UCSD-AML1 (cell line): ENCODE measurements at regions not wholly inside any gene's neighbourhood (a gene's known extent, or its start where the extent isn't known, plus 50 kb on each side); places are given as distances from the start of the nearest gene placed in this dataset.
"Not testable (repeated sequence)": the region's sequence is repeated elsewhere in the genome, so short reads cannot be mapped to it uniquely, and the experiment has no call there.

ENCODE experiments used
- DNase-seq: peaks from one replicate; lab custom pipeline; 2025; ENCODE audit not compliant: unreplicated experiment; lab: John Stamatoyannopoulos, UW

DNA sequence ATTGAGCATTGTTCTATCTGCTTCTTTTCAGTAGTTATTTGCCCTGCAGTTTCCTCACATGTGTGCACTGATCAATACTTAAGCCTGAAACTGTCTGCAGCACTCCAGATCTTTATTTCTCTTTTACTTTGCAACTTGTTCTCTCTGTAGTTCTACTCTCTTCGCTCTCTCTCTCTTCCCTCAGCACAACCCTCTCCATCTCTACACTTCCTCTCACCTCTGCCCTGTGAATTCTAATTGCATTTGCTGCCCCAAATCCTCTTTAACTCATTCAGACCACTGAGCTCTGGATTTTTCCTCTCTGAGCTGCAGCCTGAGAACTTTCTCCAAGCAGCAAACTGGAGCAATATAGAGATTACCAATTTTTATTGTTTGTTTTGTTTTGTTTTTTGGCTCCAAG lies 1035.5 kb downstream of the FSCB start:
- DNase-seq, result no peak

DNA sequence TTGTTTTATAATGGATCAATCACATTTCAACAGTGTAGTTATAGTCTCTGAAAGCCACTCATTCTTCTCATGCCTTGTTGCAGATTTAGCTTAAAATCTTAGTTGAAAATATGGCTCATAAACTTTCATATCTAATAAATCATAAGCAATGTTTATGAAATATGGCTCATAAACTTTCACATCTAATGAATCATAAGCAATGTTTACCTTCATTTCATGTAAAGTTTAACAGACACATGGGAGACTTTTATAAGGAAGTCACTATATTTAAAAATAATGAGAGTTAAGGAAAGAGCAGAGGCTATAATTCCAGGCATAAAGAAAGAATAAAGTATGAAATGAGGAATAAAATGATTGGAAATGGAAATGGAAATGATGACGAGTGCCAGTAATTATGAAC lies 1042.1 kb downstream of the FSCB start:
- DNase-seq, result no peak

DNA sequence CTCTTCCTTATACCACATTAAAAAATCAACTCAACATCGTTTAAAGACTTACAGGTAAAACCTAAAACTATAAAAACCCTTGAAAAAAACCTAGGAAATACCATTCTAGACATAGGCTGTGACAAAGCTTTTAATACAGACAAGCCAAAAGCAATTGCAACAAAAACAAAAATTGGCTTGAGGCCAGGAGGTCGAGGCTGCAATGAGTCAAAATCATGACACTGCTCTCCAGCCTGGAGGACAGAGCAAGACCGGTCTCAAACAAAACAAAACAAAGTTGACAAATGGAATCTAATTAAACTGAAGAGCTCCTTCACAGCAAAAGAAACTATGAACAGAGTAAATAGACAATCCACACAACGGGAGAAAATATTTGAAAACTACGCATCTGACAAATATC lies 1057.8 kb downstream of the FSCB start:
- no peak for DNase-seq

DNA sequence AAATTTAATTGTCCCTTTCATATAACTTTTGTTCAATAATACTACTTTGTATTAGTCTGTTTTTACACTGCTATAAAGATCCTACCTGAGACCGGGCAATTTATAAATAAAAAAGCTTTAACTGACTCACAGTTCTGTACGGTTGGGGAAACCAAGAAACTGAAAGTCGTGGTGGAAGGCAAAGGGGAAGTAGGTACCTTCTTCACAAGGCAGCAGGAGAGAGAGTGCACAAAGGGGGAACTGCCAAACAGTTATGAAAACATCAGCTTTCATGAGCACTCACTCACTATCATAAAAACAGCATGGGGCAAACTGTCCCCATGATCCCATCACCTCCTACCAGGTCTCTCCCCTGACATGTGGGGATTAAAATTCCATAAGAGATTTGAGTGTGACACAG lies 1069.0 kb downstream of the FSCB start:
- DNase-seq, result no peak

DNA sequence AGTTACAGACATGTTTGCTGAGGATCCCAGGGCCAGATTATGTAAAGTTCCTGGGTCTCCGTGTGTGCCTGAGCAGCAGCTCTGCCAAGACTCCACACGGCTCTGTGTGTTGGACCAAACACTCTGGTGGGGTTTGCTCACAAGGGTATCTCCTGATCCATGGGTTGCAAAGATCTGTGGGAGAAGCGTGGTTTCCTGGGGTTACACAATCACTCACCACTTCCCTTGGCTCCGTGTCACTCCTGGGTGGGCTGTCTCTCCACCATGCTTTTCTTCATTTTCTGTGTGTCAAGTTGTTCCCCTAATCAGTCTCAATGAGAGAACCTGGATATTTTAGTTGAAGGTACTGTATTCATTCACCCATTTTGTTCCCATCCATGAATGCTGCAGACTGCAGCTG lies 1088.8 kb downstream of the FSCB start:
- DNase-seq, result no peak

DNA sequence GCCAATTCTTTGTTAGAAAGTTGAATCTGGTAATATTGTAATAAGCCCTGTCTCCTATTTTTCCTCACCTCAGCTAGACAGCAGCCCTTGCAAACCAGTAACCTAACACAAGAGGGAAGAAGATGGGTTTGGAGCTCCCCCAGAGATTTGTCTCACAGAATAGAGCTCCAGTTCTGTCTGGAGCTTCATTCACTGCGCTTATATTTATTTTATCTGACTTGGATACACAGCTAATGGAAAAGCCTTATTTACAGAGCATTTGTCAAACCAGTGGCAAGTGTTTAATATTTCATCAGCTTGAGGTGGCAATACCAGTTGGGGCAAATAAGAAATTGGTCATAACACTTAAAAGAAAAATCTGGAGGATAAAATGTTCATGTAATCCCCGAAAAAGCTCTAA lies 1094.0 kb downstream of the FSCB start:
- DNase-seq, result no peak

DNA sequence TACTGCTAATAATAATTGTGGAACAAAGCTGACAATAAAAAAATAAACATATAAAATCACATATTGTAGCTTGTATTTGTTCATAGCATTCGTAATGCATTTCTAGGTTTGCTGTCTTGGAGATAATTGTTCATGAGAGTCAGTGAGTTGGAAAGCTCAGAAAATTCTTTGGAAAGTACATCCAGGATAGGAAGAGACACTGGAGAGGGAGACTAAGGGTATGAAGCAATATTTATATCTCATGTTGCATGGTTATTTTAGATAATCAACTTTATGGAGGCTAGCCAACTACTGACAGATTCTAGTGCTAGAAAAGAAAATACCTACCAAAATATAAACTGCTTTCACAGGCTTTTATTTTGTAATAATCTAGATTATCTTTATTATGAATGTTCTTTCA lies 1095.2 kb downstream of the FSCB start:
- DNase-seq, result no peak

DNA sequence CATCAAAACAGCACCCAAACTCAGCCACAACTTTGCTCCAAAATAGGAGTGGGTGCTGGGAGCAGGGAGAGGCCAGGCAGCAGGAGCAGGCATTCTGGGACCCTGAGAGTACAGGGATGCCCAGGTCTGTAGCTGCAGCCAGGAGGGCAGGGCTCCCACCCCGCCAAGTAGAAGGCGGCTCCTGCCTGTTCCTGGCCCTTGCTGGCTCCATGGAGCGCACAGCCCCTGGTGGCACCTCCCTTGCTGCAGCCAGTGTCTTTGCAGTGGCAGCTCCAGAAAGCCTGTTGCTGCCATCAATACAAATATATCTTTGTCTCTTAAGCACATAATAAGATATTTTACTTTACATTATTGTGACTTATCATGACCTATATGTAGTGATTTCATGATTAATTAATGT lies 1096.5 kb downstream of the FSCB start:
- DNase-seq, result no peak

DNA sequence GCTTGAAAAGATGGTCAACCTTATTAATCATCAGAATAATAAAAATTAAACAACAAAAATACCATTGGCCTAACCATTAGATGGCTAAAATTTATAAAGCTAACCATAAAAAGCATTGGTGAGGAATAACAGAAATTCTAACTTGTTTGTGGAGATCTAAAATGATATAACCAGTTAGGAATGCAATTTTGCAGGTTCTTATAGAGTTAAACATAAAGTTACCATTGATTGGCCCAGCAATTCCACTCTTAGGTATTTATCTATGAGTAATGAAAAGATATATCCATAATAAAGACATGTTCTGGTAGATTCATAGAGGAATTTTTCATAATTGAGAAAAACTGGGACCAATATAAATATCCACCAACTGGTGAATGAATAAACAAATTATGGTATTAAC lies 1098.6 kb downstream of the FSCB start:
- no peak for DNase-seq

DNA sequence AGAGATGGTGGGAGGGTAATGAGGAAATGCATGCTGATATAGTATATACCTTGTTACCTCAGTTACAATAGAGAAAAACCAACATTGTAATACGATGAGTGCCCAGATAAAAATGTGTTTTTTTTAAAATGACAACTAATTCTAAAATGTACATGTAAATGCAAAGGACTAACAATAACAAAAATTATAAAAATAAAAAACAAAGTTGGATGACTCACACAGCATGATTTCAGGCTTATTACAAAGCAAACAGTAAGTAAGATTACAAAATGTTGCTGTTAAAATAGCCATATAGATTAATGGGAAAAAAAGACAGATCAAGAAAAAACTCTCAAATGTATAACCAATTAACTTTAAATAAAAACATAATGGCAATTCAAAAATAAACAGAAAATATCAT lies 1099.4 kb downstream of the FSCB start:
- DNase-seq, result no peak

DNA sequence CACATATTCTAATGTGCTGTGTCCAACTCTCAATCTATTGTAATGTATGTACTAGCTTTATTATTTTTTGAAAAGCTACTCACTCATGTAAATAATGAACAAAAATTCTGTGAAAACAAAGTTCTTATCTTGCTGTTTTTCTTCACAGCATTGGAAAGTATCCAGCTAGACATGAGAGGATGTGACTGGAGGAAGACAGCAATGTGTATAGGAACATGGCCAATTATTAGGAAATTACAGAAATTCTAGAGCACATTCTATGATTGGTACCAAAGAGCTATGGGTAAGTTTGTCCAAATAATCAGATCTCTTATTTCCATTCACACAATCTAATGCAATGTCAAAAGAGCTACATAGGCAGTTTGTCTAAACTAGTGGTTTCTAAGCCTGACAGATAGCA lies 1100.2 kb downstream of the FSCB start:
- no peak for DNase-seq

DNA sequence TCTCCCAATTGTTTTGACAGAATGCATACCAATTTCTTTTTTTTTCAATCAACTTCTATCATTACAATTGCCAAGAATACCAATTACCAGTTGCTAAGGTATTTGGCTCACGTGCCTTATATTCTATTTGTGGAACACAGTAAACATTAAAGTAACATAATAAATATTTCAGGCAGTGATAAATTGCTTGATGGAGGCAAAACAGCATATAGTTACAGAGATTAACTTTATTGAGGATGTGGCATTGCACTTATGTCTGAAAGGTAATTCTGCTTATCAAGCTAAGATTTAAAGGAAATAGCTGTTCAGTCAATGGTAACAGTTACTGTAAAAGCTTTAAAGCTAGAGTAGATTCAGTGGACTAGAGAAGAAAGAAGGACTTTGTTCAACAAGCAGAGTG lies 1107.8 kb downstream of the FSCB start:
- DNase-seq, result no peak

DNA sequence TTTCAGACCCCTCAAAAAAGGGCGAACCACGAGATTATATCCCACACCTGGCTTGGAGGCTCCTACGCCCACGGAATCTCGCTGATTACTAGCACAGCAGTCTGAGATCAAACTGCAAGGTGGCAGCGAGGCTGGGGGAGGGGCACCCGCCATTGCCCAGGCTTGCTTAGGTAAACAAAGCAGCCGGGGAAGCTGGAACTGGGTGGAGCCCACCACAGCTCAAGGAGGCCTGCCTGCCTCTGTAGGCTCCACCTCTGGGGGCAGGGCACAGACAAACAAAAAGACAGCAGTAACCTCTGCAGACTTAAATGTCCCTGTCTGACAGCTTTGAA lies 1136.6 kb downstream of the FSCB start:
- DNase-seq, result not testable (repeated sequence)

DNA sequence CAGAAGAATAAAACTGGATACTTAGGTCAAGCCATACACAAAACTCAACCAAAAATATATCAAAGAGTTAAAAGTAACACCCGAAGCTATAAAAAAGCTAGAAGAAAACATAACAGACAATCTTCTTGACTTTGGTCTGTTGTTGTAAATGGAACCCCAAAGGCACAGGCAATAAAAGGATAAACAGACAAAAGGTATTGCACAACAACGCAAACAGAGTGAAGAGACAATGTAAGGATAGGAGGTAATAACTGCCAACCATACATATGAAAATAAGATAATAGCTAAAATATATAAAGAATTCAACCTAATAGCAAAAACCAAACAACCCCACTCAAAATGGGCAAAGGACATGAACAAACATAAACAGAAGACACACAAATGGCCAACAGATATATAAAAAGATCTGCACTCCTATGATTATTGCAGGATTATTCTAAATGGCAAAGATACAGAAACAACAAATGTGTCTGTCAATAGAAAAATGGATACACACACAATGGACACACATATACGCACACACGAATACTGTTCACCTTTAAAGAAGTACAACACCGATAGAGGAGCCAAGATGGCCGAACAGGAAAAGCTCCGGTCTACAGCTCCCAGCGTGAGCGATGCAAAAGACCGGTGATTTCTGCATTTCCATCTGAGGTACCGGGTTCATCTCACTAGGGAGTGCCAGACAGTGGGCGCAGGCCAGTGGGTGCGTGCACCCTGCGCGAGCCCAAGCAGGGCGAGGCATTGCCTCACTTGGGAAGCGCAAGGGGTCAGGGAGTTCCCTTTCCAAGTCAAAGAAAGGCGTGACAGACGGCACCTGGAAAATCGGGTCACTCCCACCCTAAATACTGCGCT lies 1137.1 kb downstream of the FSCB start:
- DNase-seq, result no peak

DNA sequence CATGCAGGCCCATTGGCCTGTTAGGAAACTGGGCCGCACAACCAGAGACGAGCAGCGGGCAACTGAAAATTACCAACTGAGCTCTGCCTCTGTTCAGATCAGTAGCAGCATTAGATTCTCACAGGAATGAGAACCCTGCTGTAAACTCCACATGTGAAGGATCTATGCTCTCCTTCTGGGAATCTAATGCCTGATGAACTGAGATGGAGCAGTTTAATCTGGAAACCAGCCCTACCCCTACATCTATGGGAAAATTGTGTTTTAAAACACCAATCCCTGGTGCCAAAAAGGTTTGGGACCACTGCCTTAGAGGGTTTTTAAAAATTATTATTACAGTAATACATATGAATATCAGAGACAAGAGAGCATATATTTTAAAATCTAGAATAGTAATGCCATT lies 1144.5 kb downstream of the FSCB start:
- no peak for DNase-seq

DNA sequence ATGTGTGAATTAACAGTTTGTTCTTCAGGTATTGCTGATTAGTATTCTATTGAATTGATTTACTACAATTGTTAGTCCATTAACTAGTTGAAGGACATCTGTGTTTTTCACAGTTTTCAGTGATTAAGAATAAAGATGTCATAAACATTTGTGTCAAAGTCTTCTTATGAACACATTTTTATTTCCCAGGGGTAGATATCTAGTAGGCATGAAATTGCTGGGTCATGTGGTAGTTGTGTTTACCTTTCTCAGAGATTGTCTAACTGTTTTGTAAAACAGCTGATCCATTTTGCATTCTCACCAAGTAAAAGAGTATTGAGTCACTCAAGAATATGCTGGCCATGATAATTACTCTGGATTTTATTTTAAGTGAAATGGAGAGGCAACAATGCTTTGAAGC lies 1145.3 kb downstream of the FSCB start:
- DNase-seq, result no peak

DNA sequence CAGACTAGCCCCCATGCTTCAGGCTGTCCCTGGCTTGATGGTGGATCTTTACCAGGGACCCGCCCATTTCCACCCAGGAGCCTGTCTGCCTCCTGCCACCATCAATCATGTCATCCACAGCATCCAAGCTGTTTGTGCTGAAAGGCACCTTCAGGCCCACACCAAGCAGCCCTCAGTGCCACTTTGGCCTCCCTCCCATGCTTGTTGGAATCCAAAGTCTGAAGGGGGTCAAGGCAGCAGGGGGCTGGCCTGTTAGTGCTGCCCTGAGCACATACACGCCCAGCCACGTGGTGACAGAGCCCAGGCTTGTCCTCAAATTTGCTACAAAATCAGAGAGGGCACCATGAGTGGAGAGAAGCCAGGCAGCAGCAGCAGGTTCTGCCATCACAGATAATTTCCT lies 1146.8 kb downstream of the FSCB start:
- DNase-seq, result no peak

DNA sequence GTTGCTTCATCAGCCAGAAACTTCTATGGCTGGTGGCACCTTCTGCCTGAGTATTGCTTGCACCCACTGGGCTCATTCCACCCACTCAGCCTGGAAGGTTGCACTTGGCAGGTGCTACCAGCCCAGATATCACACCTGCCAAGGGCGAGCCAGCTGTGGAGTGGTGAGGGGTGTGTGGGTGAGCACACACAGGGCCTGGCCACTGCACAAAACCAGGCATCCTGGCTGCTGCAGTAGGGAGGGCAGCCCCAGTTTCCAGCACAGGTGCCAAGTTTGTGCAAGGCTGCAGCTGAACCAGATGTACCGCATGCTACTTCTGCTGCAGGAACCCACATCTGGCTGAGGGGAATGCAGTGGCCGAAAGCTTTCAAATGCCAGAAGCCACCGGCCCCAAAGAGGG lies 1147.8 kb downstream of the FSCB start:
- no peak for DNase-seq

DNA sequence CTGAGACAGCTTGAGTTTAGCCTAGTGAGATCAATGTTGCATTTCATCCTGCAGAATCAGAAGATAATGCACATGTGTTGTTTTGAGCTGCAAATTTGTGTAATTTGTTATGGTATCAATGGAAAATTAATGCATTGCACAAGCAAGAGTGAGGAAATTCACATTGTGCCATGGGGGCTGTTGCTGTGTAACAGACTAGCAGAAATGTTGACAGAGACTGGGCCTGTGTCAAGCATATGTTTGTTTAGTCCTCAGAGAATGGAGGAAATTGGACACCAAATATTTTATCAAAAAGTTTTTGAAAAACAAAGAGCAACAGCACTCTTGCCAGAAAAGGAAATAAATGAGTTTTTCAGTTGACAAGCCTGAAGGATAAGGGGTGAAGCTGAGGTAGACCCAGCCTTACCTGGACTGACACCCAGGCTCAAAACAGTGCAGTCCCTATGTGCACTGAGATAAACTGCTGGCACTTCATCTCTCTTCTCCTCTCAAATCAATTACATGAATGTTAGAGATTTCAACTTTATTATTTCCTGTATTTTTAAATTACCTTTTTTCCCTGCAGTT lies 1150.0 kb downstream of the FSCB start:
- DNase-seq, result no peak

DNA sequence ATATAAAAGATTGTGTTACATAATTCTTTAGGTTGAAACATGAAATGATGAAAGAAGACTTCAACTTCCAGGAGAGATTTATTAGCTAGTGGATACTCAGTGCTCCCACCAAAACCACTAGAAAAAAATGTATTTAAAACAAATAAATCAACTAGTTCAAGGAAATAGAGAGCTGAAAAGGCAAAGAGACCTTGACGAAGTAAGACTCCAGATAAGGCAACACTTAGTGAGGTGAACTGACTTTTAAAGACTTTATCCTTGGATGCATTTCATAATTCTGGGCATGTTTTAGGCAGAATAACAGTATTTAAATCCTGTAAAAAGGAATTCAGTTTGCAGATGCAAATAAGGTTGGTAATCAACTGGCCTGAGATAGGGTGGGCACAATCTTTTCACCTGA lies 1150.7 kb downstream of the FSCB start:
- no peak for DNase-seq

DNA sequence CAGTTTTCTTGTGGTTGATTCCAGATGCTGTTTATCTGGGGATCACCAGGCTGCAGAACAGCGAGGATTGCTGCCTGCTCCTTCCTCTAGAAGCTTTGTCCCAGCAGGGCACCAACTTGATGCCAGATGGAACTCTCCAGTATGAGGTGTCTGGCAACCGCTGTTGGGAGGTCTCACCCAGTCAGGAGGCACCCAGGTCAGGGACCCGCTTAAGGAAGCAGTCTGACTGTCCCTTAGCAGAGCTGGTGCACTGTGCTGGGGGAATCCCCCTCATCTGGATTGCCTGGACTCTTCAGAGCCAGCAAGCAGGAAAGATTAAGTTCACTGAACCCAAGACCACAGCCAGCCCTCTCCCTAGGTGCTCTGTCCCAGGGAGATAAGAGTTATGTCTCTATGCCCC lies 1165.2 kb downstream of the FSCB start:
- DNase-seq, result no peak

DNA sequence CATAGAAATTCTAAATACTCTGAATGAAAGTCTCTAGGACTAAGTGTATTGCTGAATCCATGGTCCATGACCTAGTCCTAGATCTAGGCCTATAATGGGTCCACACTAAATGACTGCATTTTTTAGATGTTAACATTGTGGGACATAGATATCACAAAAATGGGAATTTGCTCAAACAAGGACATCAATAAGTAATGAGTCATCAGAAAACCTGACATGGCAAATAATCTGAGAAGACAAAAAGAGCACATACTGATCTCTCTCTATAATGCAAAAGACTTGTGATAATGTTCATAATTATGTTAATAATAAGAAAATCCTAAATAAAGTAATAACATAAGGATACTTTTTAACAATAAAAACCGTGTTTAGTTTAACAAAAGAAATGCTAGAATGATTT lies 1168.4 kb downstream of the FSCB start:
- DNase-seq, result no peak

DNA sequence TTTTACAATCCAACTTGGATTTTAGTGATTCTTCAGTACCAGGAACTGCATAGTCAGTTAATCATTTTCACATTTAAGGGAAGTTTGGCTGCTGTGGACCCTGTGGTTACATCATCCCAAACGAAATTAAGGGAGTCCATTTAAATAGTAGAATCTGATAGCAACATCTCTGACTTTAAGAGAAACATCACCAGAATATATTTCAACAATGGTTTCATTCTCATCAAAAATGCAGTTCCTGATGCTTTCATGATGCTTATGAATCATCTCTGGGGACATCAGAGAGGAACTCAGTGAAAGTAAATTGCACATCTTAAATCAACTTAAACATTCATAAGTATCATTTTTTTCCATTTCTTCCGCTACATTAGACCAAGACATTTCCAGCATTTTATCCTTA lies 1170.7 kb downstream of the FSCB start:
- no peak for DNase-seq
